Bone marrow (tissue), 2 donors: ENCODE measurements at regions not wholly inside any gene's neighbourhood (a gene's known extent, or its start where the extent isn't known, plus 50 kb on each side); places are given as distances from the start of the nearest gene placed in this dataset.

Experiments
- DNase-seq, 2 donors: peaks; one replicate each; lab custom pipeline; 2025; lab: John Stamatoyannopoulos, UW

- no peak for DNase-seq
Measured at GRCh38 chr18:75805265-75805664, 377.8 kb upstream of the SMIM21 start.

GRCh38 chr18:75802681-75803080 lies 375.2 kb upstream of the SMIM21 start:
- DNase-seq = no peak

- no peak for DNase-seq
Measured at GRCh38 chr18:75801178-75801577, 373.7 kb upstream of the SMIM21 start.

- no peak for DNase-seq
Measured at GRCh38 chr18:75800331-75800648, 372.8 kb upstream of the SMIM21 start.

- no peak for DNase-seq
Measured at GRCh38 chr18:75799449-75800330, 372.2 kb upstream of the SMIM21 start.

GRCh38 chr18:75797046-75797445 lies 369.5 kb upstream of the SMIM21 start:
- DNase-seq = no peak

- DNase-seq = no peak
Measured at GRCh38 chr18:75790796-75791195, 363.3 kb upstream of the SMIM21 start.

- DNase-seq = no peak
Measured at GRCh38 chr18:75790111-75790510, 362.6 kb upstream of the SMIM21 start.

GRCh38 chr18:75785834-75786233 lies 358.3 kb upstream of the SMIM21 start:
- DNase-seq = no peak

- DNase-seq = no peak
Measured at GRCh38 chr18:75785206-75785605, 357.7 kb upstream of the SMIM21 start.

GRCh38 chr18:75784390-75784789 lies 356.9 kb upstream of the SMIM21 start:
- DNase-seq = no peak

GRCh38 chr18:75783566-75784281 lies 356.2 kb upstream of the SMIM21 start:
- no peak for DNase-seq

GRCh38 chr18:75782826-75783225 lies 355.3 kb upstream of the SMIM21 start:
- DNase-seq = no peak

GRCh38 chr18:75782204-75782603 lies 354.7 kb upstream of the SMIM21 start:
- DNase-seq = no peak

GRCh38 chr18:75779910-75780309 lies 352.4 kb upstream of the SMIM21 start:
- DNase-seq = no peak

- DNase-seq = no peak
Measured at GRCh38 chr18:75779450-75779849, 351.9 kb upstream of the SMIM21 start.

- DNase-seq = no peak
Measured at GRCh38 chr18:75777630-75778029, 350.1 kb upstream of the SMIM21 start.

GRCh38 chr18:75775121-75775520 lies 347.6 kb upstream of the SMIM21 start:
- DNase-seq = no peak

GRCh38 chr18:75773618-75774017 lies 346.1 kb upstream of the SMIM21 start:
- no peak for DNase-seq

GRCh38 chr18:75762758-75763157 lies 335.3 kb upstream of the SMIM21 start:
- DNase-seq = no peak

- no peak for DNase-seq
Measured at GRCh38 chr18:75760208-75760607, 332.7 kb upstream of the SMIM21 start.

- DNase-seq = no peak
Measured at GRCh38 chr18:75757951-75758350, 330.4 kb upstream of the SMIM21 start.

- no peak for DNase-seq
Measured at GRCh38 chr18:75754433-75754832, 326.9 kb upstream of the SMIM21 start.

- DNase-seq = no peak
Measured at GRCh38 chr18:75753753-75754152, 326.2 kb upstream of the SMIM21 start.
